Stimulated activated CD8-positive, alpha-beta memory T cell treated with anti-CD3 and anti-CD28 coated beads, Interleukin-4, amount 100 ng/mL, for 1 hour (primary cell): ENCODE measurements at regions not wholly inside any gene's neighbourhood (a gene's known extent, or its start where the extent isn't known, plus 50 kb on each side); places are given as distances from the start of the nearest gene placed in this dataset.
"Not testable (repeated sequence)": the region's sequence is repeated elsewhere in the genome, so short reads cannot be mapped to it uniquely, and the experiment has no call there.

Source experiments
- DNase-seq, 2 donors: peaks; one replicate each; pipeline ENCODE4 v3.0.0-alpha.2; 2020; ENCODE audit warnings: low read depth in 2 of 2, low spot score in 1 of 2

GRCh38 chr16:80263181-80263823 lies 277.5 kb upstream of the DYNLRB2 start:
- DNase-seq = no peak

DNA sequence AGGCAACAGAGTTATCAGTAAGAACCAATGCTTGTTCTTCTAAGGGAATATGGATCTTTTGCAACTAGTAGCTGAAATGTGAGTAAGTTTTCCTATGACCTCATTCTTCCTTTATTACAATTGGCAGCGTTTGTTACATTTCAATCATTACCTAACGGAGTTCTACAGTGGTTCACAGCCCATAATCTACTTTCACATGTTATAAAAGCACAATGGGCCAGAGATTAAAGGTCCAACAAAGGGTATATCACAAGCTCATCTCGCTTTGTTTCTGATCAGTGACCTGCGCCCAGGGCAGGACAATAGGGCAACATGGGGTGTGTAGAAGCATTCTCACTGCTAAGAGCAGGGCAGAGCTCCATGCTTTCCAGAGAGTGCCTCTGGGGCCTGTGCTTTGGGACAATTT lies 279.9 kb upstream of the DYNLRB2 start:
- DNase-seq = no peak

DNA sequence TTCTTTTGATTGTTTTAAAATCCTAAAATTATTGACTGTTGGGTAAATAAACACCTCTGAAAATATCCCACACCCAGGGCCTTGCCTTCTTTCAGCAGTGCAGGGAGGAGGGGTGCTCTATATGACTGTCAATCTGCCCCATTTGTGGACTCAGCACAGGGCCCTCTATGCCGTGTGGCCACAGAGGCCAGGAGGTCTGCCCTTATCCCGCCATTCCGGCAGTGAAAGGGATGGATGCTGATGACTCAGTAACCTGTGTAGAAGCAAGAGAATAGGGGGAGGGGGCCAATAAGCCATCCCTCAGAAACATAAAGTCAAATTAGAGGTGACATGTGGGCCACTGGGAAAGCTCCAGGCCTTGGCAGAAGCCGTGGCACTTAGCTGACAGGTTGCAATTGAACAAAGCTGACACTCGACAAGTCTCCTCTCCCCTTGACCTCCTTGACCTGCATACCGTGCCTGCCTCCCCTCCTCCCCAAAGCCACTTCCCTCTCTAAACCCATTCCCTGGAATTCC lies 281.4 kb upstream of the DYNLRB2 start:
- no peak for DNase-seq

DNA sequence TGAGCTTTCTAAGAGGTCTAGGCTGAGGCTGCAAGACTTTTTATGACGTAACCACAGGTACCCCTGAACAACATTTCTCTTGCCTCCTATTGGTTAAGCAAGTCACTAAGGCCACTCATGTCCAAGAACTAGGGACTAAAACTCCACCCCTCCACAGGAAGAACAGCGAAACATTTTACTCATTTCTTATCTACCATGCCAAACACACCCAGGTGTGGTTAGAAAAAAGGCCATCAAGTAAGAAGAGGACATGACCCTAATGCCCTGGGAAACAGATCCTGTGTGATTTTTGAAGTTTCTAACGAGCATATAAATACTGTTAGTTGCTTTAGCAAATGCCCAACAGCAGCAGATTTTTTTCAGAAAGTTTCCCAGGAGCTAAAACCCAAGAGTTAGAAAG lies 282.4 kb upstream of the DYNLRB2 start:
- DNase-seq = no peak

DNA sequence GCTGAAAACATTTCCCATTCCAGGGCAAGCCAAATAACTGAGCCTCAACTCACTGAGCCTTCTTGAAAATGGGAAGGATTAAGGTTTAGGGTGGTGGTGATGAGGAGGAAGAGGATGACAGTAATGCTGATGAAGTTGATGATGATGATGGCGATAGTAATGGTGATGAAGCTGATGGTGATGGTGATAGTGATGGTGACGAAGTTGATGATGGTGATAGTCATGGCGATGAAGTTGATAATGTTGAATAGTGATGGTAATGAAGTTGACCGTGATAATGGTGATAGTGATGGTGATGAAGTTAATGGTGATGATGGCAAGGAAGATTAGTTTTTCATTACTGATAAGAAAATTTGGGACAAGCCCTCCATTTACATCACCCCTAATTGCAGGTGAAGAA lies 285.8 kb upstream of the DYNLRB2 start:
- DNase-seq = no peak

- DNase-seq = no peak
These were observed 287.1 kb upstream of the DYNLRB2 start for GRCh38 chr16:80253741-80254140.

GRCh38 chr16:80250381-80250780 lies 290.4 kb upstream of the DYNLRB2 start:
- no peak for DNase-seq

DNA sequence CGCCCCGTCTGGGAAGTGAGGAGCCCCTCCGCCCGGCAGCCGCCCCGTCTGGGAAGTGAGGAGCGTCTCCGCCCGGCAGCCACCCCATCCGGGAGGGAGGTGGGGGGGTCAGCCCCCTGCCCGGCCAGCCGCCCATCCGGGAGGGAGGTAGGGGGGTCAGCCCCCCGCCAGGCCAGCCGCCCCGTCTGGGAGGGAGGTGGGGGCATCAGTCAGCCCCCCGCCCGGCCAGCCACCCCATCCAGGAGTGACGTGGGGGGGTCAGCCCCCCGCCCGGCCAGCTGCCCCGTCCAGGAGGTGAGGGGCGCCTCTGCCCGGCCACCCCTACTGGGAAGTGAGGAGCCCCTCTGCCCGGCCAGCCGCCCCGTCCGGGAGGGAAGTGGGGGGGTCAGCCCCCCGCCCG lies 297.5 kb upstream of the DYNLRB2 start:
- not testable (repeated sequence) for DNase-seq

DNA sequence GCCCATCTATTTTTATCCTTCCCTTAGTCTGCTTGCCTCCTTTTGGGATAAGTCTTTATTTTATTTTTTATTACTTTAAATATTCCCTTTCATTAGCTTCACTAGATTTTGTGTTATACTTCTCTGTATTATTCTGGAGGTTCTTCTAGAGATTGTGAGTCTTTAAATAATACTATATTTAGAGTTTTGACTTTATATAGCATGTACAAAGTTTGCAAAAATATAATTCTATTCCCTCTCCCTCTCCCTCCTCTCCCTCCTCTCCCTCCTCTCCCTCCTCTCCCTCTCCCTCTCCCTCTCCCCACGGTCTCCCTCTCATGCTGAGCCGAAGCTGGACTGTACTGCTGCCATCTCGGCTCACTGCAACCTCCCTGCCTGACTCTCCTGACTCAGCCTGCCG lies 298.5 kb upstream of the DYNLRB2 start:
- DNase-seq = not testable (repeated sequence)

- no peak for DNase-seq
These were observed 307.5 kb upstream of the DYNLRB2 start for GRCh38 chr16:80233097-80233835.

DNA sequence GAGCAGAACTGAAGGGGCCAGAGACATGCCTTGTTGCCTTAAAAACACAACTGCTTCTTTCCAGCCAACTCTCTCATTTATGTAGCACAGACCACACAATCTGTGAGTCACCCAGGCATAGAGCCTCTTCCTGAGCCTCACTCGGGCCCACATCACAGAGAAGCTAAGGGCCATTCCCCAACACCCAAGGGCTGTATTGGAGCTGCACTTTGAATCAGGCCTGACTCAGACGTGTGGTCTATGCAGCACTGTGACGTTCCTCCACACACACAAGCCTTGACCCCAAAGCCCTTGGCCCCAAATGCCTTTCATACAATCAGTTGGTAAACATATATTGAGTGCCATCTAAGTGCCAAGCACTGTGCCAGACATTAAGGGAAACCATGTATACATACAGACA lies 308.9 kb upstream of the DYNLRB2 start:
- DNase-seq = no peak

DNA sequence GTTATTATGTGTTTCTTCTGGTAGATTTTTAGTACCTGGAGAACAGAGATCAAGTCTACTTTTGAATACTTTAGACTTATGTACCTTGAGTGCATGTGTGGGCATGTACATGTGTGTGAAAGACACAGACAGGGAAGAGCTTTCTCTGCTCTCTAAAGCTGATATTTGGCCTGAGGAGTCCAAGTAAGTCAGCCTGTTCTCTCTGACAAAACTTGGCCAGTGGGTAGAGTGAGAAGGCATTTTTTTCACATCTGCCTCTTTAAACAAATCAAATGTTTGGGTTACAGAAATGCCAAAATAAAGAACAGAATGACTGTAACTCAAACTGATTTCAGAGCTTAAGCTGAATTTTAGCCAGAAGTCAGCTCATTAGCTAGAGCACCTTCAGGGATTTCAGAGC lies 309.7 kb upstream of the DYNLRB2 start:
- DNase-seq = no peak

- DNase-seq = no peak
These were observed 310.3 kb upstream of the DYNLRB2 start for GRCh38 chr16:80230328-80231120.

- DNase-seq = no peak
These were observed 314.3 kb upstream of the DYNLRB2 start for GRCh38 chr16:80226499-80226898.

DNA sequence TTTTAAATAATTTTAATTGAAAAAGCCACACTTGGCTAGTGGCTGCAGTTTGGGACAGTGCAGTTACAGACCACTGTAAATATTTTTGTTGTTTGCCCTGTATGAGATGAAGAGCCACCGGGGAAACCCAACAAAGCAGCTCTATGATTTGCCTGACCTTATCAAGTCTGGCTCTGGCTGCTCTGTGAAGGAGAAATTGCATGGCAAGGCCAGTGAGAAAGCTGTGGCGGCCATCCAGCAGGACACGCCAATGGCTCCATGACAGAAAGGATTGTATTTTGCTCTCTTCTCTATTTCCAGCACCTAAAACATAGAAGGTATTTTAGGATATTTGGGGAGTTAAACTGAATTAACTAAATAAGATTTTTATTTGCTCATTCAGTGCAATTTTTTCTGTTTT lies 330.0 kb upstream of the DYNLRB2 start:
- DNase-seq = no peak

DNA sequence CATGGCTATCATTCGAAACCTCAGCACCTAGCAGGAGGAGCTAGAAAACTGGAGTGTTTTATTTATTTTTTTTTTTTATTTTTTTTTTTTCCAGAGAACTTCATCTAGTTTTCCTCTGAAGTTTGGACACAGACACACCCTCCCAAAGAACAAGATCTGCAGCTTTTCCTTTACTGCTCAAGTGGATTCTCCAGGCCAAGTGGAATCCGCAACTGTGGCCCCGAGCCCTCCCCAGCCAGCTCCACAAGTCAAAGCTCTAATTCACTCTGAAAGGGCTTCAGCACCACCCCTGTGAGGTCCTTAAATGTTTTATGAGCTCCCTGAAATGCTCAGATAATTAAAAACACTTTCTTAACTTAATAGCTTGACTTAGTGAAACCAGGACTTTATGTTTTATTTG lies 332.1 kb upstream of the DYNLRB2 start:
- DNase-seq = no peak

DNA sequence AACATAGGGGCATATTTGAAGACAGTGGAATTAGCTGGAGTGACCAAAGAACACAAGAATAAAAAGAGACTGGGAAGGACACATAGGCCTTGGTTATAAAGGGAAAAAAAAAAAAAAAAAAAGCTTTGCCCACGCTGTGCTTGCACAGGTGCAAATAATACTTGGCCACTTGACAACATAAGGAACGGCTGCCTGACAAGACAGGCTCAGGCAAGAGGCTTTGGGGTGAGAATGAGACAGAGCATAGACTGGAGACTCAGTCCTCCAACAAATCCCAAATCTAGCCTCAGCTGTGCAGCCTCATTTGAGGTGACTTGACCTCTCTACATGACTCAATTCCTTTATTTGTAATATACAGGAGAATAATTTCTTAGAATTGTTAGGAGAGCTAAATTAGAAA lies 332.8 kb upstream of the DYNLRB2 start:
- no peak for DNase-seq

DNA sequence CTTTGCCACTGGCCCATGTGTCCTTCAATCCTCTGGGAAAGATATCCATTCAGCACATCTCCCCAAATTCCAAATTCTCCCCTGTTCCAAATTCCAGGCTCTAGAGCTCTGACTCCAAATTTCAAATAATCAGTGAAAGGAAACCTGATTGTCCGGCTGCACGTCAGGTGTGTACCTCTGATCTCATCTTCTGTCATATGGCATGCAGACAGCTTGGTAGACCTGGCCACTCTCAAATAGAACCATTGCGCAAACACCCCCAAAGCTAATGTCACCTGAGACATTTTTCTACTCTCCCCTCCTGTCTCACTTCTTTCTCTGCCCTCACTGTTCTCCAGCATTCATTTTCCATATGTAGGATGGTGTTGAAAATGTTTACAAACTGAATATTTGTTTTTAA lies 337.0 kb upstream of the DYNLRB2 start:
- no peak for DNase-seq

DNA sequence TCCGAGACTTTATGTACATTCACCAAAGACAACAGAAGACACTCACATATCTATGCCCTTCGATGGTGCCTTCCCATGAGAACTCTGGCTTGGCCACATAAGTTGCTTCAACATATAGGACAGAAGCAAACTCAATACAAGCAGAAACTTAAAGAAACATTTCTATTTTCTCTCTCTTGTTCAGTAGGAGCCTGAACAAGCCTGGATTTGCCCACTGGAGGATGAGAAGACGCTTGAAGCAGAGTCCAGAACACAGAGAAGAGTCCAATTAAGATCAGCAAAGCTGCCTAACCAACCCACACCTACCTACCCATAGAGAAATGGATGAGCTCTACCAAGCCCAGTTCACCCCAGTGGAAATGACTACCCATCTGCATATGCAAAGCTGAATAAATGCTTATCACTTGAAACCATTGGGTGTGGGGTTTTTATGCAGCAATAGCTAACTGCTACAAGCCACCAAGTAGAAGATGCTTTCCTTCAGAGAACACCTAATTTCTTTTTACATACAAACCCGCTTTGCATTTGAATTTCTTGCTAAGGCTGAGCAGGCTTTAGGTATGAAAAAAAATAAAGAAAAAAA lies 337.9 kb upstream of the DYNLRB2 start:
- DNase-seq = no peak

- no peak for DNase-seq
These were observed 340.7 kb upstream of the DYNLRB2 start for GRCh38 chr16:80200079-80200478.

DNA sequence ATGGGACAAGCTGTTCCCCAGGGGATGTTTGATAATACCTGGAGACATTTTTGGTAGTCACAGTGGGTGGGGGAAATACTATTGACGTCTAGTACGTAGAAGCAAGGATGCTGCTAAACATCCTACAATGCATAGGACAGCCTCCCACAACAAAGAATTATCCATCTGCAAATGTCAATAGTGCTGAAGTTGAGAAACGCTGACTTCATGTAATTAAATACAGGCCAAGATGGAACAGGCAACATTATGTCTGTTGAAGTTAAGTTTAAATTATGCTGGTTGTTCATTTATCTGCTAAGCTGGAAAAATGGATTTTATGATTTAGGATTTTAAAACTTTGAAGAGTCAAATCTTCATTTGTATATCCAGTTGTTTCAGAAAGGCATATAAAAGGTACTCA lies 341.2 kb upstream of the DYNLRB2 start:
- DNase-seq = no peak
